ENCODE measurements at regions not wholly inside any gene's neighbourhood (a gene's known extent, or its start where the extent isn't known, plus 50 kb on each side); places are given as distances from the start of the nearest gene placed in this dataset.

- TF ChIP-seq CTCF (IDR thresholded peaks at IDR 0.05; ENCODE audit: low read depth, low read length) (peak; percentile 46), EZH2phosphoT487 (IDR thresholded peaks at IDR 0.05; ENCODE audit: low read depth) (no peak)
These were observed 179.1 kb upstream of the KLHL4 start for GRCh38 chrX:87338510-87338909.
